Thyroid gland (tissue), 4 donors: ENCODE measurements at regions not wholly inside any gene's neighbourhood (a gene's known extent, or its start where the extent isn't known, plus 50 kb on each side); places are given as distances from the start of the nearest gene placed in this dataset.

Experiments used
- CTCF ChIP-seq, 6 experiments: fragments of 200-600 bp in 3 of 6; fragments of 450-650 bp in 3 of 6; sonication (generic) in 3 of 6; IDR thresholded peaks; one replicate each; pipeline ENCODE4 v1.5.1; 2016 to 2019; ENCODE audit warnings: antibody characterized with exemption in 6 of 6, mild to moderate bottlenecking in 2 of 6, inconsistent platforms in 1 of 6, moderate library complexity in 1 of 6
- POLR2A ChIP-seq, 2 donors: fragments of 450-650 bp; IDR thresholded peaks; one replicate each; pipeline ENCODE4 v1.6.1; 2017; ENCODE audit warnings: antibody characterized with exemption in 2 of 2, mild to moderate bottlenecking in 2 of 2, moderate library complexity in 1 of 2

DNA sequence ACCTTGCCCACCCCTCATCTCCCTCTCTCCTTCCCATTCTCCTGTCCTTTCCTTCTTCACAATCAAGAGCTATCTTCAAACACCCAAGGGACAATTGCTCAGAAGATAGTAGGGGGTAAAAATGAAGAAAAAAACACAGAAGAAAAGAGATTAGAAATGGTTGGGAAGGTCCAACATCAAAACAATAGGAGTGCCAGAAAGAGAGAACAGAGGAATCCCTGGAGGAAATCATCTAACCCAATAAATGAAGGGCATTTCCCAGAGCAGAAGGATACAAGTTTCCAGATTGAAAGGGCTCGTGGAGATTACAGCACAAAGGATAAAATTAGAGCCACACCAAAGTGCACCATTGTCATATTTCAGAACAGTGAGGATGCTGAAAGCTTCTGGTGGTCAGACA is 145.6 kb downstream of the OAT start:
- TF ChIP-seq CTCF (IDR thresholded peaks at IDR 0.05) (no peak), POLR2A (IDR thresholded peaks at IDR 0.05) (no peak)
